ENCODE measurements at regions not wholly inside any gene's neighbourhood (a gene's known extent, or its start where the extent isn't known, plus 50 kb on each side); places are given as distances from the start of the nearest gene placed in this dataset.

DNA sequence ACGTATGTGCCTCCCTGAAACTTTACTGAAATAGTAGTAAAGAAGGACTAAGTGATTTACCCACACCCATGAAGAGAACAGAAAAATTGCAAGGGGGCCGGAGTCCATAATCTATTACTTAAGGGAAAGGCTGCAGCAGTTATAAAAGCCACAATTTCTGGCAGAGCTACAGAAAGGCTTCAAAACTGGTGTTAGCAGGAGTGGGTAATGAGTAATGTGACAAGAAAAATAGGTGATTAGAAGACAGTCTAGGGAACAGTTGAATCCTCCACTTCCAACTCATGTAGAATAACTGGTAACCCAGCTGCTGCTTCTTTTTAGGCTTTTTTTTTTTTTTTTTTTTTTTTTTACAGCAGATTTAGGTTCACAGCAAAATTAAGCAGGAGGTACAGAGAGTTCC lies 413.3 kb downstream of the SFMBT2 start (continued):
- TF ChIP-seq, protein P1, sequence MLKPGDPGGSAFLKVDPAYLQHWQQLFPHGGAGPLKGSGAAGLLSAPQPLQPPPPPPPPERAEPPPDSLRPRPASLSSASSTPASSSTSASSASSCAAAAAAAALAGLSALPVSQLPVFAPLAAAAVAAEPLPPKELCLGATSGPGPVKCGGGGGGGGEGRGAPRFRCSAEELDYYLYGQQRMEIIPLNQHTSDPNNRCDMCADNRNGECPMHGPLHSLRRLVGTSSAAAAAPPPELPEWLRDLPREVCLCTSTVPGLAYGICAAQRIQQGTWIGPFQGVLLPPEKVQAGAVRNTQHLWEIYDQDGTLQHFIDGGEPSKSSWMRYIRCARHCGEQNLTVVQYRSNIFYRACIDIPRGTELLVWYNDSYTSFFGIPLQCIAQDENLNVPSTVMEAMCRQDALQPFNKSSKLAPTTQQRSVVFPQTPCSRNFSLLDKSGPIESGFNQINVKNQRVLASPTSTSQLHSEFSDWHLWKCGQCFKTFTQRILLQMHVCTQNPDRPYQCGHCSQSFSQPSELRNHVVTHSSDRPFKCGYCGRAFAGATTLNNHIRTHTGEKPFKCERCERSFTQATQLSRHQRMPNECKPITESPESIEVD (tag by site-specific recombination; IDR thresholded peaks at IDR 0.05) = no peak
- TF ChIP-seq HOXD13 (CRISPR knock-in tag; IDR thresholded peaks at IDR 0.05; ENCODE audit: borderline replicate concordance) = no peak

DNA sequence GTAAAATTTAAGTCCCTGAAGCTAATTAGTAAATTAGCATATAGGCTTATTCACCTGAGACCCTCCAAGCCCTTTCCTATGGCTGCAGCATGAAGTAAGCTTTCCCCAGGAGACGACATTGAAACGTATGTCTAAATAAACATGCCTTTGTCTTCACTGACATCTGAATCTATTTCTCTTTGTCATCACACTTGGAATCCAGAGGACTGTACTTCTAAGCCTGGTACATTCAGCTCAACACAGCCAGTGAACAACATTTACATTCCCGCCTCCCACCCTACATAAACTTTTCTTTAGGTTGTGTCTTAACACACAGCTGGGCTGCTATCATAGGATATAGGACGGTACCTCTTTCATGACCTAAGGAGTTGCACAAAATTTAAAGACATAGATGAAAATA lies 414.4 kb downstream of the SFMBT2 start:
- POLR2A ChIA-PET = interaction anchor here (0.6 kb wide), 1 partner anchor 73 kb away, joined by 3 read pairs; no protein-coding TSS in a partner anchor
- CTCF ChIA-PET = no interaction called here
- no peak overlapping the region for H3K4me3 ChIP-seq (ENCODE audit: low read depth, low read length)

GRCh38 chr10:6995831-6996230 lies 415.0 kb downstream of the SFMBT2 start:
- H3K9me3 ChIP-seq (ENCODE audit: control insufficient read depth, insufficient read depth, low read depth, low read length) = no peaks in the 10 kb centered on the region
- CTCF ChIA-PET = no interaction called here
- H3K27ac ChIP-seq (ENCODE audit: extremely low read depth, low read depth, low read length) = no peak overlapping the region
- TF ChIP-seq ZNF426 (tag by site-specific recombination; IDR thresholded peaks at IDR 0.05) = no peak
- TF ChIP-seq ZNF112 (tag by site-specific recombination; IDR thresholded peaks at IDR 0.05) = no peak
- no peak for TF ChIP-seq ZNF2 (tag by site-specific recombination; IDR thresholded peaks at IDR 0.05)
- no peak for TF ChIP-seq ZNF561 (tag by site-specific recombination; IDR thresholded peaks at IDR 0.05; ENCODE audit: borderline replicate concordance)
- TF ChIP-seq, protein P2, sequence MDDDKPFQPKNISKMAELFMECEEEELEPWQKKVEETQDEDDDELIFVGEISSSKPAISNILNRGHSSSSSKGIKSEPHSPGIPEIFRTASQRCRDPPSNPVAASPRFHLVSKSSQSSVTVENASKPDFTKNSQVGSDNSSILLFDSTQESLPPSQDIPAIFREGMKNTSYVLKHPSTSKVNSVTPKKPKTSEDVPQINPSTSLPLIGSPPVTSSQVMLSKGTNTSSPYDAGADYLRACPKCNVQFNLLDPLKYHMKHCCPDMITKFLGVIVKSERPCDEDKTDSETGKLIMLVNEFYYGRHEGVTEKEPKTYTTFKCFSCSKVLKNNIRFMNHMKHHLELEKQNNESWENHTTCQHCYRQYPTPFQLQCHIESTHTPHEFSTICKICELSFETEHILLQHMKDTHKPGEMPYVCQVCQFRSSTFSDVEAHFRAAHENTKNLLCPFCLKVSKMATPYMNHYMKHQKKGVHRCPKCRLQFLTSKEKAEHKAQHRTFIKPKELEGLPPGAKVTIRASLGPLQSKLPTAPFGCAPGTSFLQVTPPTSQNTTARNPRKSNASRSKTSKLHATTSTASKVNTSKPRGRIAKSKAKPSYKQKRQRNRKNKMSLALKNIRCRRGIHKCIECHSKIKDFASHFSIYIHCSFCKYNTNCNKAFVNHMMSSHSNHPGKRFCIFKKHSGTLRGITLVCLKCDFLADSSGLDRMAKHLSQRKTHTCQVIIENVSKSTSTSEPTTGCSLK (tag by site-specific recombination; IDR thresholded peaks at IDR 0.05) = no peak
- no peak for TF ChIP-seq ZNF670 (tag by site-specific recombination; IDR thresholded peaks at IDR 0.05; ENCODE audit: low read depth)
- TF ChIP-seq SCRT1 (tag by site-specific recombination; IDR thresholded peaks at IDR 0.05; ENCODE audit: borderline replicate concordance) = no peak
- TF ChIP-seq ZFHX2 (tag by site-specific recombination; conservative IDR thresholded peaks at IDR 0.05) = no peak
- TF ChIP-seq BCL11B (tag by site-specific recombination; IDR thresholded peaks at IDR 0.05; ENCODE audit: low read depth) = no peak
- no peaks in the 10 kb centered on the region for H3K36me3 ChIP-seq (ENCODE audit: control insufficient read depth in 2 of 2, insufficient read depth in 1 of 2, low read length in 2 of 2)
- POLR2A ChIA-PET = interaction anchor here (0.6 kb wide), 1 partner anchor 73 kb away, joined by 3 read pairs; no protein-coding TSS in a partner anchor
- no peaks in the 10 kb centered on the region for H3K4me1 ChIP-seq (ENCODE audit: control insufficient read depth, insufficient read depth, low read length)
- no peak overlapping the region for H3K4me3 ChIP-seq (ENCODE audit: low read depth, low read length)

More for the DNA sequence above, 414.4 kb downstream of the SFMBT2 start:
- no peak for TF ChIP-seq KLF16 (tag by site-specific recombination; IDR thresholded peaks at IDR 0.05)
- Histone ChIP-seq H3K36me3 (ENCODE audit: control insufficient read depth in 2 of 2, insufficient read depth in 1 of 2, low read length in 2 of 2) (no peaks in the 10 kb centered on the region), H3K4me1 (ENCODE audit: control insufficient read depth, insufficient read depth, low read length) (no peaks in the 10 kb centered on the region), H3K27ac (ENCODE audit: extremely low read depth, low read depth, low read length) (no peak overlapping the region), H3K9me3 (ENCODE audit: control insufficient read depth, insufficient read depth, low read depth, low read length) (no peaks in the 10 kb centered on the region)

DNA sequence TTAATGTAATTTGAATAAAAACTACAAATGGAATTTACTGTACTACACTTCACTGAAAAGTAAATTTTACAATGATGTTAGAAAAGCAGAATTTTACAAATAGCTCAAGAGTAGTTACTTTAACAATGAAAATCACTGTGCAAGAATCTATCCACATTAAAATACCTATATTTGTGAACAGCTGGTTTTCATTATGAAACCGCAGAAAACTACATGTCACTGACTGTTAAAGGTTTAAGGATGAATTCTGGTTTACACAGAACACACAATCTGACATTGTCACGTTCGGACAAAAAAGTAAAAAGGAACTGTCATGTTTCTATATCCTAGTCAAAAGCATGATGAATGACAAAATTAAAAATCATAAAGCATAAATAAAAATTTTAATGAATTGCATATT lies 415.3 kb upstream of the PRKCQ start:
- Histone ChIP-seq H3K4me1 (ENCODE audit: control insufficient read depth, insufficient read depth, low read length) (no peaks in the 10 kb centered on the region), H3K4me3 (ENCODE audit: low read depth, low read length) (no peak overlapping the region), H3K27ac (ENCODE audit: extremely low read depth, low read depth, low read length) (no peak overlapping the region), H3K36me3 (ENCODE audit: control insufficient read depth in 2 of 2, insufficient read depth in 1 of 2, low read length in 2 of 2) (no peaks in the 10 kb centered on the region), H3K9me3 (ENCODE audit: control insufficient read depth, insufficient read depth, low read depth, low read length) (no peaks in the 10 kb centered on the region)
- POLR2A ChIA-PET = no interaction called here
- CTCF ChIA-PET = no interaction called here
- TF ChIP-seq BCL6B (tag by site-specific recombination; IDR thresholded peaks at IDR 0.05) = no peak
- TF ChIP-seq ZNF548 (tag by site-specific recombination; IDR thresholded peaks at IDR 0.05) = no peak
- no peak for TF ChIP-seq ZNF335 (tag by site-specific recombination; conservative IDR thresholded peaks at IDR 0.05)
- no peak for TF ChIP-seq ZBTB17 (tag by site-specific recombination; IDR thresholded peaks at IDR 0.05)
- TF ChIP-seq ZNF354C (tag by site-specific recombination; IDR thresholded peaks at IDR 0.05; ENCODE audit: borderline replicate concordance, low read depth) = no peak
- no peak for TF ChIP-seq ZNF132 (tag by site-specific recombination; IDR thresholded peaks at IDR 0.05; ENCODE audit: borderline replicate concordance)
- no peak for TF ChIP-seq ZNF280D (tag by site-specific recombination; IDR thresholded peaks at IDR 0.05)

All from HEK293 (cell line).